ENCODE measurements at regions not wholly inside any gene's neighbourhood (a gene's known extent, or its start where the extent isn't known, plus 50 kb on each side); places are given as distances from the start of the nearest gene placed in this dataset.

GRCh38 chr6:117188627-117189201 lies 76.6 kb upstream of the VGLL2 start:
- Histone ChIP-seq H4K20me1 (ENCODE audit: control insufficient read depth, insufficient read depth, insufficient read length) (no peaks in the 10 kb centered on the region), H3K18ac (ENCODE audit: insufficient read length, low read depth, low read length) (no peak overlapping the region), H4K5ac (ENCODE audit: insufficient read length, low read depth, low read length) (no peak overlapping the region), H2BK15ac (ENCODE audit: low read depth, low read length) (no peak overlapping the region), H2BK20ac (ENCODE audit: low read depth, low read length, poor library complexity, severe bottlenecking) (no peak overlapping the region), H2BK120ac (ENCODE audit: low read depth, low read length, poor library complexity, severe bottlenecking) (no peak overlapping the region), H3K79me2 (ENCODE audit: insufficient read depth, low read length) (no peaks in the 10 kb centered on the region), H3K56ac (ENCODE audit: insufficient read length, low read depth, low read length) (no peak overlapping the region), H3K27me3 (ENCODE audit: insufficient read depth, low read length) (no peaks in the 10 kb centered on the region), H3K4me2 (ENCODE audit: insufficient read depth, insufficient read length, low read length) (no peak overlapping the region), H2AK5ac (ENCODE audit: insufficient read length, low read length) (no peak overlapping the region), H3T11ph (ENCODE audit: low read length) (no peak overlapping the region), H3K23me2 (ENCODE audit: insufficient read length, low read depth, low read length, poor library complexity, severe bottlenecking) (no peaks in the 10 kb centered on the region), H4K8ac (replicated peaks; ENCODE audit: insufficient read length, low read depth, low read length) (no peak overlapping the region), H3K9ac (ENCODE audit: extremely low read depth, insufficient read length, low read length) (no peak overlapping the region), H3K27ac (ENCODE audit: insufficient read length, low read depth, low read length) (no peak overlapping the region), H3K4ac (ENCODE audit: low read depth, low read length) (no peak overlapping the region), H2BK5ac (ENCODE audit: insufficient read length, low read length) (no peak overlapping the region), H2AFZ (ENCODE audit: low read length) (no peak overlapping the region), H3K23ac (ENCODE audit: insufficient read length, low read depth, low read length) (no peak overlapping the region), H3K9me3 (ENCODE audit: control insufficient read depth, low read depth, low read length) (no peaks in the 10 kb centered on the region), H3K79me1 (ENCODE audit: insufficient read depth, low read depth, low read length, poor library complexity, severe bottlenecking) (no peaks in the 10 kb centered on the region), H3K4me1 (ENCODE audit: insufficient read depth, low read length) (no peaks in the 10 kb centered on the region), H4K91ac (ENCODE audit: insufficient read length, low read depth, low read length) (no peak overlapping the region), H2BK12ac (ENCODE audit: insufficient read length, low read depth, low read length) (no peak overlapping the region), H3K14ac (ENCODE audit: insufficient read depth, low read length) (no peak overlapping the region)
- no peaks in the 10 kb centered on the region for H3K36me3 Mint-ChIP-seq (ENCODE audit: insufficient read depth in 1 of 3, low read depth in 3 of 3)
- peaks cover 0 to 4% of the 10 kb centered on the region in 2 experiments; a peak in 3 of 5 replicates for H3K9me3 Mint-ChIP-seq
- H3K27ac Mint-ChIP-seq: no peak overlapping the region
- H3K27me3 Mint-ChIP-seq (ENCODE audit: low read depth): no peaks in the 10 kb centered on the region
- H3K4me1 Mint-ChIP-seq: no peaks in the 10 kb centered on the region
- H3K4me3 Mint-ChIP-seq: no peak overlapping the region
- DNase-seq: no peak
- peak; percentile 74 for TF ChIP-seq CTCF (conservative IDR thresholded peaks at IDR 0.05)
- WGBS (ENCODE audit: extremely low coverage, insufficient read length, low lambda C conversion rate): no CpG with 5 or more reads among the region's 2 CpGs
